CD4-positive, alpha-beta T cell treated with Interleukin-17A for 4 hours (primary cell): ENCODE measurements at regions not wholly inside any gene's neighbourhood (a gene's known extent, or its start where the extent isn't known, plus 50 kb on each side); places are given as distances from the start of the nearest gene placed in this dataset.
A peak's percentile ranks its signal among the peaks of the same experiment; 100 is the strongest.

Experiments used
- DNase-seq: peaks from one replicate; pipeline ENCODE4 v3.0.0-alpha.2; 2020; ENCODE audit warnings: mixed read lengths

DNA sequence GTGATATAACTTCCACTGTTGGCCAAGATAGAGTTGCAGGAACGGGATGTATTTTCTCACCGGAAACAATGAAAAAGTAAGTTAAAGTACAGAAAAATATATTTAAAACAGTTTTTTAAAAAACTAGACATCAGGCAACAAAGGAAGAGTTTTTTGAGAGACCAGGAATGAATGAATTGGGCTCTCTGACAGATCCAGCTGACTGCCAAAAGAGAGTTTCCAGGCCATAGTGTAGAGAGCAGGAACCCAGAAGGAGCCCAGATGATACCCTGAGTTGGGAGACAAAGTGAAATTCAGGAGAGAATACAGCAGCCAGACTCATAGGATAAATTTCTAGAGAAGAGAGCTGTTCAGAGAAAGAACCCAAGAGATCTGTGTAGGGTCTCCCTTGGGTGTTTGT, 362.6 kb upstream of the SMIM21 start:
- no peak for DNase-seq

DNA sequence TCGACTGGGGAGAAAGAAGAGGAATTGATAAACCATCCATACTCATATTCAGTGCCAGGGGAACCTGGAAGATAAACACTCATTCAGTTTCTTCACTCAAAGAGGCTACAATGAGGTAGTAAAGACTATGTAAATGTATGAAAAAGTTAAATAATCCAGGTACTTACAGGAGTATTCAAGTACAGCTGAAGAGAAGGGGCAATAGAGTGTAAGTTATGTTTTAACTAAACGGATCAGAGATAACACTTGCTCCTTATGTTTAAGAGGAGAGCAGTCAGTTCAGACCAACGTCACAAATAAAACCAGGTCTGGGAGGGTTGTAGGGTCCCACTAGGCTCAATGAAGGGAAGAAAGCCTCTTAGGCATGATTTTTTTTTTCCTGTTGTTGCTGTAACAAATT, 358.3 kb upstream of the SMIM21 start:
- DNase-seq: no peak

DNA sequence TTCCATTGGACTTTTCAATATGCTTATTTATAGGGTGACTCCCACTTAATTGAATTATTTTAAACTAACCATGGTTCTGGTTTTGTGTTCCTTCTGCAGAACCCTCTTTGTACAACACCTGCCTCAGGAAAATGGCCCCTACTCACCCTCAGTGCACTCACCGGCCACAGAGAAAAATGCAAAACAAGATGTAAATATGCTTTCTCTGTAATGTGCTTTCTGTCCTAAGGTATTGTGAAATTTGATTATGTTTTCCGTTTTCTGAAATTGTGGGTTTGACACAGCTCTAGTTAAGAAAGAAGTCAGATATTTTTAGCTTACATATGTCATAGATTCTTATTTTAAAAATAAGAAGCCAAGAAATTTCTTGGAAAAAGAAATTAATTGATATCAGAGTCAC, 357.7 kb upstream of the SMIM21 start:
- no peak for DNase-seq

DNA sequence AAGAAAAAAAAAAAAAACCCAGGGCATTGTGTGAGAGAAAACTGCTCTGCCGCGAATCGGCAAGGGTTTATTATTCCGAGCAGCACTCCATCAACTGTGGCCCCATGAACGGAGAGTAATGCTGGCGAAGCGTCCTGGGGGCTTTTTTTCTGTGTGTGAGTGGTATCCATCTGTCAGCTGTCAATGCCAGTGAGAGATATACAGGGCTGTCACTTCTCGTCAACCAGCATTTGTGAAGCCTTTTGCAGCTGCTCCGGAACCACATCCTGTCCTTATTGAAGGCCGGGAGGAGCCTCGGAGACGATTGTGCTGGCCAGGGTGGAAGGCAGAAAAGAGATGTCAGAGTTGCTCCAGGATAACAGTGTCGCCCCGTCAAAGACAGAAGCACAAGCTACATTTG, 356.9 kb upstream of the SMIM21 start:
- DNase-seq: no peak

DNA sequence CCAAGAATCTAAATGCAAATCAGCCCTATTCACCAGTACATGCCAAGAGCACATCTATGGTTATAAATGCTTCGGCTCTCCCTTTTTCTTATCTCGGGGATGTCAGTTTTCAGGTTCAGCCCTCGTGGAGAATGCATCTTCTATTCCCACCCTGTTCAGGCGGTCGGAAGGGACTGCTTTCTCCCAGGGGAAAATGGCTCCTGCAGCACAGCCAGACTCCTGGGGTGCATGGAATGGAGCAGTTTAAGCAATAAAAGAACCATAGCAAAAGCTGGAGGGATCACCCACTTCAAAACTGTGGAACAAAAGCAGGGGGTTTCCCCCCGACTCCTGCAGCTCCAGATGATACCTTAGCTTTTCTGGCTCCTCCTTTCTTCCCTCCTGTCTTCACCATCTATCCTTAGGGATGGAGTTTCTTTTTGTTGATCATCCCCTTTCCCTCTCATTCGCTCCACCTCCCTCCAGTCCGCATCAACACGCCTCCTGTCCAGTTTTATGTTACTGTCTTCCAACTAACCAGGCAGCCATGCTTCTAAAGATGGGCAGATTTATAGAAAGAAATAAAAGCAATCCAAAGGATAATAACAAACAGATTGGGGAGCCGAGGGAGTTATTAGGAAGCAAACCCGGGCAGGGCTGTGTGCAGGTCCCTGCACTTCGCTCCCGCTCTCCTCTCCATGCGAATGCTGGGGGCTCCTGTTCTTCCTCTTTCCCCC, 356.2 kb upstream of the SMIM21 start:
- no peak for DNase-seq

DNA sequence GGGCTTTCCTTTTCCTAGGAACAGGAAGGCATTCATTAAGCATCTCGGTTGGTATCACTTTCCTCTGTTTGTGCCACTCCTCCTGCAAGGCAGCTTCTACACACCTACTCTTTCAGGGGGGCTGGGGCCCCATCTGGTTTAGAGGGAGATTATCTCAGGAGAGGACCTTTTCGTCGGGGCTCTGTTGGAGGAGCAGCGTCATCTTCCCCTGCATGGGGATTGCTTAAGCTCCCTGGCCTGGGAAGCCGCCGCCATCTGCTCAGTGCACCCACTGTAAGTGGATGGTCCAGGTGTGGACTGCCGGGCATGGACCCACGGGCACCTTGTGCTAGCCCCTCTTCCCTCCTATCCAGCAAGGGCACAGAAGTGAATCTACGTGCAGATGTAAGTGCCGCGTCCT, 355.3 kb upstream of the SMIM21 start:
- no peak for DNase-seq

DNA sequence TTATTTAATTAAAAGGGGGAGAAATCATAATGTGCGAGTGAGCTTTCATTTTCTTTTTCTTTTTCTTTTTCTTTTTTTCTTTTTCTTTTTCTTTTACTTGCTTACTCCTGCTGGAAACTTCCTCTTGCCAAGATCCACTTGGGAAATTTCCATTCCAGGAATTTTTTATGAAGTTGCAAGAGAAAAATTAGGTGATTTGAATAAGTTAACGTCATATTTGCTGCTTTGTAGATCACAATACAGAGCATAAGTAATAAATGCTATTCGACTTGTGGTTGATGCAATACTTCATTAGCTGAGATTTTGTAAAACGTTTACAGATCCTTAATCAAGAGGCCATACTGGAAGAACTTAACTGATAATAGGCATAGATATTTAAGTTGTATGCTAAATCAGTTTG, 354.7 kb upstream of the SMIM21 start:
- DNase-seq: no peak

DNA sequence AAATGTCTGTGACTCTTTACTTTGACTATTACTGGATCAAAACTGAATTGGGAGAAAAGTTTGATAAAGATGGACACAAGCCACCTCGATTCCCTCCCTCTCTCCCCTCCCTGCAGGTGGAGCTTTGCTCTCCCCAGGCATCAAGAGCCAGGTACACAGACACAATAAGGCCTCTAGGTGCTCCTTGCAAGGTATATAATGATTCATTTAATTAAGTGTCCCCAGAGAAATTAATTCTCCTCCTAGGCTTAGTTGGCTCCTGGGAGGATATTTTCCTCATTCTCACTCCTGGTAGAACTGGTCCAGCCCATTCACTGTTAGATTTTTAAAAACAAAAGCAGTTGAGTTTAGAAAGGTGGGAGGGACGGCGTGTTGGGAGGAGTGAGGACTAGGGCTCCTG, 352.4 kb upstream of the SMIM21 start:
- DNase-seq: no peak

DNA sequence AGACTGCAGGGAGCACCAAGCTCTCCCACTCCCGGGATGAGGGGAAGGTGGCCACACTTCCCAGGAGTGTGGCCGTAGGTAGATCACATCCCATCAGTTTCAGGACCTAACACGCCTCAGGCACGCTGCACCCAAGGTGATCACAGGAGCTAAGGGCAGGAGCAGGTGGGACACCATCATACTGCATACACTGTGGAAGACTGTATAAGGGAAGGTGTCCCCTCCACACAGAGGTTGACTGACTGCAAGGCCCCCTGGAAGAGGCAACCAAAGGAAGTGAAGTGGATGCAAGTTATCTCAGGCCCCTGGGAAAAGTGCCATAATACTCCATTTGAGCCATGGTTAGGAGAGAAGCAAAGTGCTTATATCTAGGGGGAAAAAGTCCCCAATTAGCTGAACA, 351.9 kb upstream of the SMIM21 start:
- DNase-seq: no peak

DNA sequence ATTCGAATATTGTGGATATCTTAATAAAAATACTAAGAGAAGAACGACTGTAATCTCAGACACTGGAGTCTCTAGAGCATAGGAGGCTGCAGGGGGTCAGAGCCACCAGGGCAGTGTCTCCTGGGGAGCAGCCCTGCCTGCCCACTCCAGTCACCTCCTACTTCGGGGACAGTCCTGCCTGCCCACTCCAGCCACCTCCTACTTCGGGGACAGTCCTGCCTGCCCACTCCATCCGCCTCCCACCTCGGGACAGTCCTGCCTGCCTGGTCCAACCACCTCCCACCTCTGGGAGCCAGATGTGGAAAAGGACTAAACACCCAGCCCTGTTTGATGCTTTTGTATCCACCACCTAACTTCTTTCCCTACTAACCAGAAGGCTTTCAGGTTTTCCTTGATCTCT, 350.1 kb upstream of the SMIM21 start:
- DNase-seq: no peak

DNA sequence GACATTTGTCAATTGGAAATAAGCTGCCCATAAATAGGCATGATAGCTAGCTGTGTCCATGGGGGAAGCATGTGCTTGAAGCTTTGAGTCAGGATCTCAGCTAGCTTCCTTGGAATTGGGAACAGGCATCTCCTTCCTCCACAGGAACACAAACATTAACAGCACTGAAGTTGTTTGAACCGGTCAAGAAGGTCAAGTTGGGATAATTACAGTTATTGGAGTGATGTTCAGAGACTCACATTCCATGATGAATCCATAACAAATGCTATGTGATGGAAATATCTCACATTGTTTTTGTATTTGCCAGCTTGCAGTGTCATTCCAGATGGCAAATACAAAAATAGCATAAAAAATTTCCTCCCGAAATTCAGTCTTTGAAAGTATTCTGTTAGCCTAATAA, 347.6 kb upstream of the SMIM21 start:
- DNase-seq: no peak

DNA sequence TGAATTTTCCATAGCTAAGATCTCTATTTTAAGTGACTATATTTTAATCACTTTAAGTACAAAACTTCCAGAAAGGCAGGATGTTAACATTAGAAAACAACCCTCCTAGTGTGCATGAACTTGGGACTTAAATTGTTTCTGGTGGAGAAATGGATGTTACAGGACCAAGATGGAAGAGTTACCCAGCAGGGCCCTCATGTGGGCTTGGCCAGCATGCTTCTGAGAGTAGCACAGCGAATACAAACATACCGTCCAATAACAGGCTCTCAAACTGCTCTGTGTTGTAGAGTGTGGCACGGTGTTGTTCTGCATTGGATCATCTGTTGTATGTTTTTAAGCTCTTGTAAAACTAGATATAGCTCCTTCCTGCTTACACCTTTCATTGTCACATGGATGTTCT, 346.1 kb upstream of the SMIM21 start:
- DNase-seq: no peak

DNA sequence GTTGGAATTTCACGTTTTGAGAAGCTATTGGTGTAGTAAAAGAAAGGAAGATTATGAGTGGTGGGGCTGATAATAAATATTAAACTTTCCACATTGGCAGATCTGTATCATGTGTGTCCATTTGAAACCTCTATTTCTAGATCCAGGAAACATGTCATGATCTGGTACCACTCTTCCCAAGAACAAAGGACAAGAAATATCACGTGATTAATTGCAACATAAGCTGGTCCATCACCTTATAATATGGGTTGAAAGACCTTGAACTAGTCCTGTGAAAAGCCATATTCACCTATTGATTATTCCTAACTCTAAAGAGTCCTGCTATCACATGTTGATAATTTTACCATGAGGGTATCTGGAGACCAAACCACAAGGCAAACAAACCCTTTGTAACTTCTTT, 335.3 kb upstream of the SMIM21 start:
- no peak for DNase-seq

DNA sequence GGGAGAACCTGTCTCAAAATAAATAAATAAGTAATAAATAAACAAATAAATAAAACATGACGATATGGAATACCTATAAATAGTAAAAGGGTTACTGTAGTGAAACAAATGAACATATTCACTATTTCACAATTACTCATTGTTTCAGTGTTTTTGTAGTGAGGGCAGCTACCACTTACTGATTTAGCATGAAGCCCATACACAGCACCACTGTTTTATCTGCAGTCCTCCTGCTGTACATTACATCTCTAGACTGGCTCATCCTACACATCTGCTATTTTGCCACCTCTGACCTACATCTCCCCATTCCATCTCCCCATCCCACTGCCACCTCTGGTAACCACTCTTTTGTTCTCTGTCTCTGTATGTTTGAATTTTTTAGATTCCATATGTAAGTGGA, 332.7 kb upstream of the SMIM21 start:
- no peak for DNase-seq

DNA sequence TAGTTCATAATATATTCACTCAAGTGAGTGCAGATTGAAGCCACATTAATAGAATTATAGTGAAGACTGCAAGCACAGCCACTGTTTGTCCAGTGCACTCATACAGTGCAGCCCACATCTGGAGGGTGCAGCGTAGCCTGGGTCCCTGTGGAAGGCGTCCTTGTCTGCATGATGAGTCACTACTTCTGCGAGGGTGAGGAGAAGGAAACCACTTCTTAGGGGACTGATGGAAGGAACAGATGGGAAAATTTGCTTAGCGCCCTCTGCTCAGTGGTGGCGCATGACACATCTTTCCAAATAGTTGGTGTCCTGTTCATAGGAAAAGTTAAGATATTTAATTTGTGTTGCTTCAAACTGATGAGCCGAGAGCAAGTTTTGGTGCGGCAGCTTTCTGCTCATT, 330.4 kb upstream of the SMIM21 start:
- DNase-seq: no peak

DNA sequence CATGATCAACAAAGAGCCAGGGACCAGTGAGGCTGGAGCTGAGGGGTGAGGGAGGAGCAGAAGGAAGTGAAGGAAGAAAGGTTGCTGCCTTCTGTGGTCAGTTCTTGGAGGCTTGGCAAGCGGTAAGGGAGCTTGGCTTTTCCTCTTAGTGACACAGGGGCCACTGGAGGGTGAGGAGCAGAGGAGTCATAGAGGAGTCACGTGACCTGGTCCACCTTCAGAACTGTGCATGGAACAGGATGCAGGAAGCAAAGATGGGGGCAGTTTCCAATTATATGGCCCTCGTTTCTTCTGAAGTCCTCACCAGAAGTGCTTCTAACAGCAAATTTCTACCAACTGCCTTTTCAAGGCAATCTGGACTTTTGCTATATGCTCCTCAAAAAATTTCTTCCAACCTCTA, 326.9 kb upstream of the SMIM21 start:
- no peak for DNase-seq

DNA sequence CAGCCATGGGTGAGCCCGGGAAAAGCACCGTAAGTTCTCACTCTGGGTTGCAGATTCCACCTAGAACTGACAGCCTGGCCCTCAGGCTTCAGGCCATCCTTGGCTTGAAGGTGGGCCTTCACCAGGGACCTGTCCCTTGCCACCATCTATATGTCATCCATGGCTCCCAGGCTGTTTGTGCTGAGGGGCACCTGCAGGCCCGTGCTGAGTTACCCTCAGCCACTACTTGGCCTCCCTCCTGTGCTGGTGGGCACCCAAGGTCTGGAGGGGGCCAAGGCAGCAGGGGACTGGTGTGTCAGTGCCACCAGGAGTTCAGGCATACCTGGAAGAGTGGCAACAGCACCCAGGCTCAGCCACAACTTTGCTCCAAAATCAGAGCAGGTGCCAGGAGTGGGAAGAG, 326.2 kb upstream of the SMIM21 start:
- DNase-seq: no peak

DNA sequence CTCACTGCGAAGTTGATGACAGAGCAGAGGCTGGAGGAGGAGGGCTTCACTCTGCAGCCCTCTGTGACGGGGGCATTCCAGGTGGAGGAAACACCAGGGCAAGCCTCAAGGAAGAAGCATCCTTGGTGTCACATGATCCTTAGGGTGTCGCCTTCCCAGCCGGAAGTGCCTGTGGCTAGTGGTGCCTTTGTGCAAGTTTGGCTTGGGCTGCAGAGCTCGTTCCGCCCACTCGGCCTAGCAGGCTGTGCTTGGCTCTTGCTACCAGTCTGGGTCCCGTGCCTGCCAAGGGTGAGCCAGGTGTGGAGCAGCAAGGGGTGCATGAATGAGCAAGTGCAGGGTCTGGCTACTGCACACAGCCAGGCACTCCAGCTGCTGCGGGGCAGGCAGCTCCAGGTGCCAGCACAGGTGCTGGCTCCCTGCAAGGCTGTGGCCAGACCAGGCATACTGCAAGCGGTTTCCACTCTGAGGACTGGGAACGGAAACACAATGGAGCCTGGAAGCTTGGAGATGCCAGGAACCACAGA, 325.3 kb upstream of the SMIM21 start:
- no peak for DNase-seq

DNA sequence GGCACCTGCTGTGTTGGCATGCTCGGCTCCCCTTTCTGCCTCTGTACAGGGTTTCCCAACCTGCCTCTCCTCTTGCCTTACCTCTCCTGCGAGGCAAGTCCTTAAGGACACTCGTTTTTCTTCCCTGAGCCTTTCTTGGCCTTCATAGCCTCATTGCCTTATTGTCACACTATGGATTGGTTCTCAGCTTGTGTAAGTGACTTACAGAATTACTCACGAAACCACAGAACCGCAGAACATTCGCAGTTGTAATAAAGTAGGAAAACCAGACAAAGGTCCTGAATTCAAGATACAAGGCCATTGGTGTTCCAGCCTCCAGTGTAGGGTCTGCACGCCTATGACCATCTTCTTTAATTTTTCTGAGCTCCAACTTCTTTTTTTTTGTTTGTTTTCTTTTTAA, 317.6 kb upstream of the SMIM21 start:
- no peak for DNase-seq

DNA sequence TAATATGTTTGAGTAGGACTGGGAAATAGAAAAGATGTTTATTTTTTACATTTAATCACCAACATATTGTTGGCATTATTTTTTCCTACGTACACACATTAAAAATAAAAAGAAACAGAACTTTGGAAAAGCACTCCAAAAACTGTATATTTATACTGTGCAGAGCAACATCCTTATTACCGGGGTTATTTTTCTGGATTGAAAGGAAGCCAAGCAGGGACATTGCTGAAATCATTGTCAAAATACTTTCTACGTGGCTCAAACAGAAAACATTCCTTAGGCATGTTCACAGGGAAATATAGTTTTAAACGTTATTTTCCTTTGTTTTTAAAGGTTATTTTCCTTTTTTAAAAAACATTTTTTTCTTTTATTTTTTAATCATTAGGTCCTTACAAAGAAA, 315.0 kb upstream of the SMIM21 start:
- DNase-seq: no peak

DNA sequence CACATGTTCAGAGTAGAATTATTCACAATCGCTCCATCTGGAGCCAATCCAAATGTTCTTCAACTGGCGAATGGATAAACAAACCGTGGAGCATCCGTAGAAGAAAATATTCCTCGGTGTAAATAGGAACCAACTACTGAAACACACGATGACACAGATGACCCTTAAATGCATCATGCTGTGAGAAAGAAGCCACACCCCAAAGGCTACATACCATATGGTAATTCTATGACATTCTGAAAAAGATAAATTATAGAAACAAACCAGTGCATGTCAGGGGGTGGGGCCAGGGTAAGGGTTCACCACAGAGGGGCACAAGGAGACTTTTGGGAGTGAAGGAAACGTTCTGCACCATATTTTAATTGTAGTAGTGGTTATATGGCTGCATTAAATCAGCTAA, 312.2 kb upstream of the SMIM21 start:
- DNase-seq: no peak

DNA sequence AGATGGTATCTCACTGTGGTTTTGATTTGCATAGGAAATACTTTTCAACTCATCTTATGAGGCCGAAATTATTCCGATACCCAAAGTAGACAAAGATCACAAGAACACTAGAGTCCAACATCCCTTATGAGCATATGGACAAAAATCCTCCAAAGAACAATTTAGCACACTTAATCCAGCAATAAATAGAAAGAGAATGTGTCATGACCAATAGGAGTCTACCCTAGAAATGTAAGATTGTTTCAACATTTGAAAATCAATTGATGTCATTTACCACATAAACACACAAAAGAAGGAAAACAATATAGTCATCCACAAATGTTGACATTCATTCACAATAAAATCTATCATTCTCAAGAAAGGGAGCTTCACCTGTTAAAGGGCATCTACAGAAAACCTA, 307.8 kb upstream of the SMIM21 start:
- DNase-seq: no peak

DNA sequence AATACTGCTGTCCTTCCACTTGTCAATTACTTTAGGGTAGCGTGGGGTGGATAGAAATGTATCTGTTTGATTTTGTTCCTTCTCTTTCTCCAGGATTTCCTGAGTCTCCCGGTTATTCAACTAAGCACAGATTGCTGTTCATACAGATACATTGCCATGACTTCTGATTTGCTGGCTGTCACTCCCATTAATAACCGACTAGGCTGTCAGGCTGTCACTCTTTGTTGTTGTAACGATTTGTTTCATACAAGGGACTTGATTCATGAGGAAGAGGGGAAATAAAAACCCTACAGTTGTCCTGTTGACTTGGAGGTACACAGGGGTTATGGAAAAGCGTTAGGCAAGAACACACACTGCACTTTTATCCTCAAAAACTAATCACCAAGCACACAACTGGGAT, 302.7 kb upstream of the SMIM21 start:
- no peak for DNase-seq

DNA sequence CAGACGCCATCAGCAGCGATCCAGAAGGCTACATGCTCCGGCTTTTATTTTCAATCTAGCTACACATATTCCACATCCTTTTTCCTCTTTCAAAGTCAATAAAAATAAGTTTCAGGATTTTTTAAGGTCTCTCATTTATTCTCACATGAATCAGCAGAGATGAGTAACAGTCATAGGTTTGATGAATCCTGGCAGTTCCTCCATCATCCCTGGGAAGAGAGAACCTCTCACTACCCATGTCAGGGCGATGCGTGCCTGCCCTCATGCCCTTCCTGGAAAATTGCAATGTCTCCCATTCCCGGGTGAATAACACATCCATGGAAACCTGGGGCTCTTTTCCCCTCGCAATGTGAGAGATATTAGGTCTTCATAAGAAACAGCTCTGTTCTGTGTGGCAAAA, 301.1 kb upstream of the SMIM21 start:
- no peak for DNase-seq

DNA sequence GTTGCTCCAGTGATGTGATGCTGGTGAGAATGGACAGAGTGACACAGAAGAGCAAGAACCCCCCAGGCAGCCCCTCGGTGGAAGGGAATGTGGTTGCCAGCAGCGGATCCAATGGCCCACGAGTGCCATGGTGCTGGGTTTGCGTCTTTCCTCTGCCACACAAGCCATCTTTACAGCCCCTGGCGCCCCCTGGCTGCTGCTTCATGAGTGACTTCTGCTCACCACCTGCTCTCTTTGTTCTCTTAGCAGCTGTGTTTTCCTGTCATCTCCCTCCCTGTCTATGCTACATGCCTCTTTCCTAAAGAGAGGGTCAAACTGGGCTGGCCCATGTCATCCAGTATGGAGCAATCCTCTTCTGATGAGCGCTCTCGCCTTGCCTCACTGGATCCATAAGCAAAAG, 300.0 kb upstream of the SMIM21 start:
- DNase-seq: peak; percentile 17
